ENCODE measurements at regions not wholly inside any gene's neighbourhood (a gene's known extent, or its start where the extent isn't known, plus 50 kb on each side); places are given as distances from the start of the nearest gene placed in this dataset.

GRCh38 chr21:25375675-25376074 is 231.6 kb downstream of the MRPL39 start (continued):
- TF ChIP-seq EGR1 (IDR thresholded peaks at IDR 0.05; ENCODE audit: low read depth in 2 of 2): no peak

GRCh38 chr21:25373126-25374082 is 233.9 kb downstream of the MRPL39 start:
- Histone ChIP-seq H3K4me1 (ENCODE audit: control insufficient read depth in 4 of 4, insufficient read depth in 4 of 4, low read length in 3 of 4) (no peaks in the 10 kb centered on the region), H3K9ac (ENCODE audit: low read depth in 1 of 2, low read length in 2 of 2) (no peak overlapping the region), H3K27ac (ENCODE audit: low read depth in 1 of 2, low read length in 2 of 2) (no peak overlapping the region), H3K4me3 (ENCODE audit: low read depth in 1 of 3, low read length in 3 of 3) (no peak overlapping the region), H3K36me3 (ENCODE audit: control insufficient read depth in 4 of 4, insufficient read depth in 3 of 4, low read depth in 1 of 4, low read length in 3 of 4) (no peaks in the 10 kb centered on the region), H3K9me3 (ENCODE audit: control insufficient read depth in 4 of 4, low read length in 3 of 4) (no peaks in the 10 kb centered on the region), H3K27me3 (ENCODE audit: control insufficient read depth in 4 of 4, insufficient read depth in 4 of 4, low read length in 3 of 4) (peaks cover 0 to 3% (median 0%) of the 10 kb centered on the region in 4 donors)
- TF ChIP-seq JUND (IDR thresholded peaks at IDR 0.05): no peak
- no peak for TF ChIP-seq GABPA (IDR thresholded peaks at IDR 0.05 in 1 of 2, conservative IDR thresholded peaks at IDR 0.05 in 1 of 2)
- no peak for TF ChIP-seq TAF1 (conservative IDR thresholded peaks at IDR 0.05)
- no peak for TF ChIP-seq ZBTB33 (IDR thresholded peaks at IDR 0.05)
- 67% methylated on average over 2 of the region's 2 CpGs for WGBS
- DNase-seq (ENCODE audit: low spot score): no peak

GRCh38 chr21:25371841-25372425 is 235.3 kb downstream of the MRPL39 start:
- no peak for DNase-seq (ENCODE audit: low spot score)
- H3K4me1 ChIP-seq (ENCODE audit: control insufficient read depth in 4 of 4, insufficient read depth in 4 of 4, low read length in 3 of 4): no peaks in the 10 kb centered on the region
- no peak overlapping the region for H3K4me3 ChIP-seq (ENCODE audit: low read depth in 1 of 3, low read length in 3 of 3)
- H3K9ac ChIP-seq (ENCODE audit: low read depth in 1 of 2, low read length in 2 of 2): no peak overlapping the region
- WGBS: 60% methylated on average over 5 of the region's 5 CpGs
- H3K27ac ChIP-seq (ENCODE audit: low read depth in 1 of 2, low read length in 2 of 2): no peak overlapping the region
- no peaks in the 10 kb centered on the region for H3K27me3 ChIP-seq (ENCODE audit: control insufficient read depth in 4 of 4, insufficient read depth in 4 of 4, low read length in 3 of 4)
- H3K9me3 ChIP-seq (ENCODE audit: control insufficient read depth in 4 of 4, low read length in 3 of 4): no peaks in the 10 kb centered on the region
- no peaks in the 10 kb centered on the region for H3K36me3 ChIP-seq (ENCODE audit: control insufficient read depth in 4 of 4, insufficient read depth in 3 of 4, low read depth in 1 of 4, low read length in 3 of 4)
- TF ChIP-seq REST (IDR thresholded peaks at IDR 0.05) (no peak), CTCF (IDR thresholded peaks at IDR 0.05; ENCODE audit: low read depth, low read length, missing input control) (no peak), GABPA (IDR thresholded peaks at IDR 0.05 in 1 of 2, conservative IDR thresholded peaks at IDR 0.05 in 1 of 2) (no peak), MAX (IDR thresholded peaks at IDR 0.05) (no peak), TAF1 (conservative IDR thresholded peaks at IDR 0.05) (no peak), HNF4A (conservative IDR thresholded peaks at IDR 0.05) (no peak), RAD21 (IDR thresholded peaks at IDR 0.05) (no peak), YY1 (IDR thresholded peaks at IDR 0.05) (no peak), FOXA1 (IDR thresholded peaks at IDR 0.05) (no peak), HNF4G (IDR thresholded peaks at IDR 0.05) (no peak), EGR1 (IDR thresholded peaks at IDR 0.05; ENCODE audit: low read depth in 2 of 2) (no peak), FOXA2 (IDR thresholded peaks at IDR 0.05) (no peak), NR2F2 (IDR thresholded peaks at IDR 0.05) (no peak)
